ENCODE measurements at regions not wholly inside any gene's neighbourhood (a gene's known extent, or its start where the extent isn't known, plus 50 kb on each side); places are given as distances from the start of the nearest gene placed in this dataset.
"Not testable (repeated sequence)": the region's sequence is repeated elsewhere in the genome, so short reads cannot be mapped to it uniquely, and the experiment has no call there.

DNA sequence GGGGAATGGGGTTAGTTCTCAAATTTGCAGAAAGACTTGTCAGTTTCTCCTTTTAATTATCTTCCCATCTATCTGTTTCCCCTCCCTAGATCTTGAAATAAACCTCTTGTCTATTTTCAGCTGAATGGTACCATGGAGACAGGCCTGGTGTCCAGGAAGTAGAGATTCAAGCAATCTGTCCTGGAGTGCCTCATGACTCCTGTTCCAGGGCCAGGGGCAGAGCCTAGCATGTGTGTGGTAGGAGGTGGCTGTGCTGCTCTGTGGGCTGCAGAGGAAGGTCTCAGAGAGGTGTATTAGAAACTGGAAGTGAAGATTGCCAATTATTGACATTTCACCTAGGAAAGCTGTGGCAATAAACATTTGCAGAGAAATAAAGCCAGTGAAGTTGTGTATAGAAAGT, 175.8 kb upstream of the ATP10B start:
- no peak for DNase-seq

DNA sequence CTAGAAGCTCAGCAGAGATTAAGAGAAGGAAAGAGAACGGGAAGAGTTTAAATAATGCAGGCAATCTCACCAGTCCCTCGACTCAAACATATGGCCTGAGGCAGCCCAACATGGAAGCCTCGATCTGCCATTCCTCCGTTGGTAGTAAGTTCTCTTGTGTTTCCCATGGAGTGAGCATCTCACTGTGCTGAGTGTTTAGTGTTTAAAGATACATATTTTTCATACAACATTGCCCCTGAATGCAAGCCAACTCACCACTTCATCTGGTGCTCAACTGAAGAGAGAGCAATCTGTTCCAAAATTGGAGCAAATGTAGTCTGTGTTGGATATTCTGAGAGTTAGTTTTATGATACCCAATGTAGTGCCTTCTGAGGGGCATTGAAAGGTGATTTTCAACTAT, 171.5 kb upstream of the ATP10B start:
- no peak for DNase-seq

DNA sequence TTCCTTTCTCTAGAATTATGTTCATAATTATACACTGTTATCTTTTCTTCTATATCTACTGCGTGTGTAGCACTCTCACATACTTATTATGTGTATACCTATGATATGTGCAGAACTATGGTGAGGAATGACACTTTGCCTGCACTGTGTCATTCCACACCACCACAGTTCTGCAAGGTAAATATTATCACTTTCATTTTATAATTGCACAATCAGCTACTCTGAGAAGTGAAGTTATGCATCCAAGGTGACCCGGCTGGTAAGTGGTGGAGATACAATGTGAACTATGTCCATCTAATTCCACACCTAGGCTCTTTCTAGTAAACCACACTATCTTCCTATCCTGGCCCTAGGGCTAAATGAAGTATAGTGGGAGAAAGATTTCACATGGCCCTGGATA, 170.1 kb upstream of the ATP10B start:
- no peak for DNase-seq

DNA sequence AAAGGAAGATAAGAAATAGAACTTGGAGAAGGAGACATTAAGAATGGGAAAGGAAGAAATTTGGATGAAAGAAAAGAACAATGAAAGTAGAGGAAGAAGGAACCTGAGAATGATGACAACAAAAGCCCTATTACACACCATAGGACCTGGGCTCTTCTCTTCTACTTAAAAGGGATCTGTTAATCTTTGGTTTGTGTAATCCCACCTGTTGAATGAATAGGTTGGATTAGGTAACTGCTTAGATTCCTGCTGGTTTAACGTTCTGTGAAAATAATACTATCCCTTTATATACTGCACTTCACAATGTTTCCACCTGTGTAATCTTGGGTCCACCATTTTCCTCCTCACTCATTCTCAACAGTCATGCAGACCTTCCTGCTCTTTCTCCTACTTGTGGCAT, 157.8 kb upstream of the ATP10B start:
- no peak for DNase-seq

DNA sequence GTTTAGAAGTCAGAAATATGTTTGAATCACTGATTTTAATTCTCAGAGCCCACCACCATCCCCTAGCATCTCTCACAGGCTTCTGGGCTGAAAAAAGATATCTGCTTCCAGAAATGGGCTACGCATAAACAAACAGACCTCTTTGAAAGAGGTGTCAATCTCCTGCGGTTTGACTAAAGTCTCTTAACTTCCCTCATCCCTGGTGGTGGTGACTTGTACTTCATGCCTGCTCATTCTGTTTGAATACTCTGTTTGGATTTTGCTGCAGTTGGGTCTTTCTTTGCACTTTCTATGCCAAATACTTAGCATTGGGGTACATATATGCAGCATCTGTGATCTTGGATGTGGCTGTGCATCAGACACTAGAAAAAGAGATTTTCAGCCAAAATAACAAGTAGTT, 157.2 kb upstream of the ATP10B start:
- peak; percentile 6 for DNase-seq

DNA sequence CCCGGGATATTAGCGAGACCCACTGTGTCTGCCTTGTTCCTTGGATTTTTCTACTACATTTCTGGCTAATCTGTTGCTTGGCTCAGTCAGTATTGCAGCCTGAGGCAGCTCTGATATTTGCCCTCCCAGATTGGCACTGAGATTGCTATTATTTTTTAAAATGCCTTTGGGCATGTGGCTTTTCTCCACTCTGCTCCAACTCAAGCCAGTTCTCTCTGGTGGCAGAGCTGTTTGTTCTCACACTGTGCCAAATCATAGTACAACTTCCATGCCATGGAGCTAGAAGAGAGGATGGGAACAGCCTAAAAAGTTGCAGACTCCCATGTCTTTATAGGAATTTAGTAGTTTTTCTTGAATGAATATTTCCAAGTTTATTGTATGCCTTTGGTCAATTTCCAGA, 155.9 kb upstream of the ATP10B start:
- DNase-seq, result peak; percentile 10

DNA sequence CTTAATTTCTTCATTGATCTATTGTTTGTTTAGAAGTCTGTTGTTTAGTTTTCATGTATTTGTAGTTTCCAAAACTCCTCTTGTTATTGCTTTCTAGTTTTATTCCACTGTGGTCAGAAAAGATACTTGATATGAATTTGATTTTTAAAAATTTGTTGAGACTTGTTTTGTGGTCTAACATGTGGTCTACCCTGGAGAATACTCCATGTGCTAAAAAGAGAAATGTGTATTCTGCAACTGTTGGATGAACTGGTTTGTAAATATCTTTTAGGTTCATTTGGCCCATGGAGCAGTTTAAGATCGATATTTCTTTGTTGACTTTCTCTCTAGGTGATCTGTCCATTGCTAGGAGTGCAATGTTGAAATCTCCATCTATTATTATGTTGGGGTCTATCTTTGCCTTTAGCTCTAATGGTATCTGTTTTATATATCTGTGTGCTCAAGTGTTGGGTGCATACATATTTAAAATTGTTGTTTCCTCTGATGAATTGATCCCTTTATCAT, 150.6 kb upstream of the ATP10B start:
- DNase-seq, result no peak

DNA sequence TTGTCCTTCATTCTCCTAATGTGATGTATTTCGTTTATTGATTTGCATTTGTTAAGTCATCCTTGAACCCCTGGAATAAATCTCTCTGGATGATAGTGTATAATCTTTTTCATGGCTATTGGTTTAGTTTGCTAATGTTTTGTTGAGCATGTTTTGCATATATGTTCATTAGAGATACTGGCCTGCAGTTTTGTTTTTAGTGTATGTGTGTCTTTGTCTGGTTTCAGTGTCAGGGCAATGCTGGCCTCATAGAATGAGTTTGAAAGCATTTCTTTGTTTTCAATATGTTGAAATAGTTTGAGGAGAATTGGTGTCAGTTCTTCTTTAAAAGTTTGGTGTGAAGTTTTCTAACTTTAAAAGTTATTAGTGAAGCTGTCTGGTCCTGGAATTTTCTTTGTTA, 149.6 kb upstream of the ATP10B start:
- DNase-seq, result no peak

GRCh38 chr5:161001142-161001541, 149.1 kb upstream of the ATP10B start:
- DNase-seq, result not testable (repeated sequence)

- DNase-seq, result no peak
Observed at GRCh38 chr5:160991205-160991604, 139.2 kb upstream of the ATP10B start.

DNA sequence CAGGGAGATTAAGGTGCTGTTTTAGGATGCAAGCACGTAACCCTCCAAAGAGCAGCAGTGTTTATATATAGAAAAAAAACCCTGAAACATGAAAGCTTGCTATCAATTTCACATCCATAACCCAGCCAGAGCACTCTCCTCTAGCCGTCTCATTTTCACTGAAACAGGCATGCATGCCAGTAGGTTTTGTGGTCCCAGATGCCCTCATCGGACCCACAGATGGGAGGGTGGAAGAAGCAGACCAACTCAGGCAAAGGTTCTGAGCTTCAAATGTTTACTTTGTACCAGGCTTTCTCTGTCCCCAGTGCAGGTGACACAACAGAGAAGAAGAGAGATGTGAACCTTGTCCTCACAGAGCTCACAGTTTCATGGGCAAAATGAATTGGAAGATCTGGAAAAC, 127.4 kb upstream of the ATP10B start:
- DNase-seq, result no peak

DNA sequence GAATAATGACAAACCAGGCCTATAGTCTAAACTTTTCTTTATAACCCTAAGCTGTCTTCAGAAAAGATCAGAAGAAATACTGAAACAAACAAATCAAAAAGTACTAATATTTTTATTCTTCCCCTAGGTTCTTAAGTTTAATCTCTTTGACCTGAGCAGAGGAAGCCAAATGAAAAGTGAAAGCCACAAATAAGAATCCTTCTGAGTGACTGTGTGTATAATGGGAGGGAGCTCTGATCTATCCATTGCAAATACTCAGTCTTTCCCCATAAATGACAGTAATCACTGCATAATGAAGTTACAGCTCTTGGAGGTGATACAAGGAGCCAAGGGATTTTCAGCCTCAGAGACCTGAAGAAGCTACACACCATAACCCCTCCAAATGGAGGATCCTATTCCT, 126.9 kb upstream of the ATP10B start:
- DNase-seq, result no peak

- no peak for DNase-seq
Observed at GRCh38 chr5:160976181-160976580, 124.2 kb upstream of the ATP10B start.

GRCh38 chr5:160970605-160971191, 118.7 kb upstream of the ATP10B start:
- peak; percentile 66 for DNase-seq

DNA sequence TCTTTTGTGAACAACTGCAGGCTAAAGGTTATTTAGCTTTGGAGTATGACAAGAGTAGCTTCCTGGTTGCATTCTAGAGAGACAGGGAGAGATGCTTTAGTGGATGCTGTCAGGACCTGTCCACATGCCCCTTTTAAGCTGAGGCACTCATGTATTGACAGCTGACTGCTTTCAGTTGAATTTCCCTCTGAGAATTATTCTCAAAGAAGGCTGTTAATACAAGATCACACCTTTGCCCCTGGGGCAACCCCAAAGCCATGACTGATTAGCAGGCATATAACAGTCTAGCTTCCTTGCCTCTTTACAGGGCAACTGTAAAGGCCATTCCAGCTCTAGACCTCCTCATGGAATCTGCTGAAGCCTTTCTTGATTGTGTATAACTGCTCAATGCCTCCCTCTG, 117.6 kb upstream of the ATP10B start:
- no peak for DNase-seq

DNA sequence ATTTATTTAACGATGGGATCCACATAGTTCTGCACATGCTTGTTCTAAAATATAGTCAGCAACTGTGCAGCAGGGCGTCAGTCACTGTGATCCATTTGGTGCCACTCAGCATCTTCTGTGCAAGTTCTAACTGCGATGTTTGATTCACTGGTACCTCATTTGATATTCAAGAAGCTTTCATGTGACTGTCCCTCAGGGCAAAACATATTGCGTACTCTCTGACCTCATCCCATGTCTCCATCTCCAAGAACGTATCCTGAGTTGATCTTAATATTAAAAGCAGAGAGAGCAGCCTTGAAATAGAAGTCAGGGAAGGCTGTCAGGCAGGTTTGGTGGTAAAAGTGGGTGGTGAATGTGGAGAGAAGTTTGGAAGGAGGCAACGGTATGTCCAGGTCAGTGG, 116.5 kb upstream of the ATP10B start:
- peak; percentile 28 for DNase-seq

DNA sequence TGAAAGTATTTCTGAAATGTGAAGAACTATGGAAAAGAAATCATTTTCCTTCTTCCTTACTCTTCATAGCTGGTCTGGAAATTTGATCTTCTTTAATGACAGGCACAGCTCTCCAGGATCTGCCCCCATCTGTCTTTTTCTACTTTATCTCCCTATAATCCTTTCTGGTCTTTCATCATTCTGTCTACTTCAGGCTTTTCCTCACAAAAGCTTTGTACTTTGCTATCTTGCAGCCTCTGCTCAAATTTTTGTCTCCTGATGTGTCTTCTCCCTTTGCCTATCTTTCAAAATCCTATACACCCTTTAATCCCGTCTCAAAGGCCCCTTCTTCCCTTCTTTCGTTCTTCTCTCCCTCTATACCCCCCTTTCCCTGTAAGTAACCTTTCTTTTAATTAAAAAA, 114.9 kb upstream of the ATP10B start:
- DNase-seq, result peak; percentile 28

DNA sequence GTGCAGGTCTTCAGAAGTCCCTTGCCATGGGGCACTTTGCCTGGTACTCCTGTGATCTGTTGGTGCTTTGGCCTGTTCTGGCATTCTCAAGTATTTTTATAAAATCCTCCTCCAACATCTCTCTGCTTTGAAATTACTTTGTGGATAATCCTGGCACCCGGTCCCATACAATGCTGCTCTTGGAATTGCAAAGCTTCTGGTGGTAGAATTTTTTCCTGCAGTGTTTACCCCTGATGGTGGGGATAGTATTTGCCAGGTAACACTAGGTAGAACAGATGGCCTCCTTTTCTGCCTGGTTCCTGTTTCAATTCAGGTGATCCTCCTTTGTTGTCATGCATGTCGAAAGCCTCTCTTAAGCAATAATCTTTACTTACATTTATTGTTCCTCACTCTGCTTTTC, 109.8 kb upstream of the ATP10B start:
- DNase-seq, result peak; percentile 84

DNA sequence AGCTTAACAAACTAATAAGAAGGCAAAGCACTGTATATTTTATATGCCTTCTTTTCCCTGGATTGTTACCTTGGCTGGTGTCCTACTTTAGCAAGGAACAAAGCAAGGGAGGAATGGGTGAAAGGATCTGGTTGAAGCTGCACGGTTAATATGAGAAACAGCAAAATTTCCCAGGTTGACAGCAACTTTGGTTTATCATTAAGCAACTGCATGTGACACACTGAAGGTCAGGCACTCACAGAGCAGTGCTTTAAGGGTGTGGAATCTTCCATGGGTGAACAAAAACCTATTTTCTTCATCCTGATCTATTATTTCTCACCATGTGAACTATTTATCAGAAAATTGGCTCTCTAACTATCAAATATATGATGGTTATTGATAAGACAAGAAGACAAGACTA, 109.0 kb upstream of the ATP10B start:
- peak; percentile 39 for DNase-seq

- peak; percentile 74 for DNase-seq
Observed at GRCh38 chr5:160960592-160960991, 108.6 kb upstream of the ATP10B start.

GRCh38 chr5:160959804-160960203, 107.8 kb upstream of the ATP10B start:
- peak; percentile 38 for DNase-seq

DNA sequence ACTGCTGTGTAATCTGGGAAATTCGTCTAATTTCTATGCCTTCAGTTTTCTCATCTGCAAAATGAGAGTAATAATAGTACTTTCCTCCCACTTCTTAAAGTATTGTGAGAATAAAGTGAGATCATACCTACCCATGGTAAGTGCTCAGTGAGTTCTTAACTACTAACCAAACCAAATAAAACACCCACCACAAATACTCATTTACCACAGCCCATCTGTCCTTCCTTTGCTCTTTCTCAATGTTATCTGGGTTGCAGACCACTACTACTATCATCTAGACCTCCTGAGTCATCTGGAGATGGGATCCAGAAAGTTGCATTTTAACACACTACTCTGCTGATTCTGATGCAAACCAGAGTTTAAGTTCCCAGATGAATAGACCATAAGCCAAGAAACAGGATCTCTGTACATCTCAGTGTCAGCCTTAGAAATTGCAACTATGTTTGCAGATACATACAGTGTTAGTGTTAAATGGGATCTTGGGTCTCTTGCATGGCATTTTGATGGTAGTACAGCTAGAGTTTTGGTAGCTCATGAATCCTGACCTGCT, 105.4 kb upstream of the ATP10B start:
- no peak for DNase-seq

DNA sequence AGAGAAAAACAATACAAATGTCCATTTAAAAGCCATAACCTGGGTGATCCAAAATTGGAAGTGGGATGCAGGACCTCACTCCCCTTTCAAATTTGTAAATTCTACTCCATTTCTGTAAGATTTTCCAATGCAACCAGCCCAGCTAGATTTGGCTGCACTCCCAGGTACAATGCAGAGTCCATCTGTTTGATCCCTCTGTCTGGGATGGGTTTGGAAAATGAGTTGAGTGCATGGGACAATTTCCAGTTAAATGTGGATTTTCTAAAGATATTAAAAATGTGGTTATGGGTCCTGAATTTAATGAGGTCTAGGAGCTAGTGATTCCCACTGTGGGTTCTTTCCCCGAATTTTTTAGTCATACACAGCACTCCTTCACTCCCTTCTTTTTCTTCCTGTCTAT, 104.0 kb upstream of the ATP10B start:
- no peak for DNase-seq

- no peak for DNase-seq
Observed at GRCh38 chr5:160950311-160950710, 98.3 kb upstream of the ATP10B start.

DNA sequence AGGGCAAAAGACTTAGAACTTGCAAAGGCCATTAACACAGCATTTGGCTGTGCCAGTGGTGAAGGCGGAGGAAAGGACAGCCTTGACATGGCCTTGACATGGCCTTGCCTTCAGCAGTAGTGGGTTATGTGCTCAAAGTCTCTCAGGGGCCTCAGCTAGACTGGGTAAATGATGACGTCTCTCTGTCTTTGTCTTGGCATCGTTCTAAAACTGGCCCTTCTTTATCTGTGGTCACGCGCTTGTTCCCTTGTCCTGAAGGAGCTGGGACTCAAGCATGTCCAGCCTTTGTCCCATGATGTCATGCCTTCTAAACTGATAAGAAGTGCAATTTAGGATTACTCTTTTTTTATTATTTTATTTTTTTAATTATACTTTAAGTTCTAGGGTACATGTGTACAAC, 88.7 kb upstream of the ATP10B start:
- no peak for DNase-seq

All from NCI-H69 (cell line).